ENCODE measurements at regions not wholly inside any gene's neighbourhood (a gene's known extent, or its start where the extent isn't known, plus 50 kb on each side); places are given as distances from the start of the nearest gene placed in this dataset.
"Not testable (repeated sequence)": the region's sequence is repeated elsewhere in the genome, so short reads cannot be mapped to it uniquely, and the experiment has no call there.

- Histone ChIP-seq H3K9me3 (replicated peaks) (peaks cover 33% of the 10 kb centered on the region), H3K27me3 (ENCODE audit: low read depth) (no peaks in the 10 kb centered on the region), H3K4me3 (no peak overlapping the region), H3K36me3 (no peaks in the 10 kb centered on the region), H3K27ac (replicated peaks) (no peak overlapping the region), H3K4me1 (peaks cover 8% of the 10 kb centered on the region)
- no peak for TF ChIP-seq CTCF (IDR thresholded peaks at IDR 0.05; ENCODE audit: borderline replicate concordance)
- no peak for DNase-seq
- intact Hi-C loops (cut with micrococcal nuclease) = no loop called here
Measured at GRCh38 chr2:105669384-105669891, 75.3 kb upstream of the NCK2 start.

GRCh38 chr2:105665480-105665879, 79.2 kb upstream of the NCK2 start:
- intact Hi-C loops (cut with micrococcal nuclease) = no loop called here
- no peak for TF ChIP-seq CTCF (IDR thresholded peaks at IDR 0.05; ENCODE audit: borderline replicate concordance)

GRCh38 chr2:105660489-105660888, 84.2 kb upstream of the NCK2 start:
- intact Hi-C loops (cut with micrococcal nuclease) = no loop called here
- Histone ChIP-seq H3K27ac (replicated peaks) (no peak overlapping the region), H3K36me3 (no peaks in the 10 kb centered on the region), H3K9me3 (replicated peaks) (peaks cover 18% of the 10 kb centered on the region), H3K4me3 (no peak overlapping the region), H3K27me3 (ENCODE audit: low read depth) (no peaks in the 10 kb centered on the region), H3K4me1 (no peaks in the 10 kb centered on the region)
- DNase-seq = no peak
- no peak for TF ChIP-seq CTCF (IDR thresholded peaks at IDR 0.05; ENCODE audit: borderline replicate concordance)

More at GRCh38 chr2:105665480-105665879, 79.2 kb upstream of the NCK2 start:
- Histone ChIP-seq H3K4me1 (no peaks in the 10 kb centered on the region), H3K27ac (replicated peaks) (no peak overlapping the region), H3K27me3 (ENCODE audit: low read depth) (no peaks in the 10 kb centered on the region), H3K36me3 (no peaks in the 10 kb centered on the region), H3K4me3 (no peak overlapping the region), H3K9me3 (replicated peaks) (peaks cover 41% of the 10 kb centered on the region)
- DNase-seq = no peak

- H3K27me3 ChIP-seq (ENCODE audit: low read depth); H3K27ac ChIP-seq (replicated peaks); H3K9me3 ChIP-seq (replicated peaks); H3K4me3 ChIP-seq; DNase-seq; intact Hi-C loops (cut with micrococcal nuclease); H3K36me3 ChIP-seq; H3K4me1 ChIP-seq: not testable (repeated sequence)
Measured at GRCh38 chr2:105655723-105656606, 88.7 kb upstream of the NCK2 start.

- Histone ChIP-seq H3K27me3 (ENCODE audit: low read depth) (no peaks in the 10 kb centered on the region), H3K36me3 (no peaks in the 10 kb centered on the region), H3K27ac (replicated peaks) (no peak overlapping the region), H3K4me1 (no peaks in the 10 kb centered on the region), H3K9me3 (replicated peaks) (no peaks in the 10 kb centered on the region), H3K4me3 (no peak overlapping the region)
- no peak for TF ChIP-seq CTCF (IDR thresholded peaks at IDR 0.05; ENCODE audit: borderline replicate concordance)
- no peak for DNase-seq
- intact Hi-C loops (cut with micrococcal nuclease) = no loop called here
Measured at GRCh38 chr2:105655244-105655643, 89.5 kb upstream of the NCK2 start.

- no peak for DNase-seq
- no peaks in the 10 kb centered on the region for H3K27me3 ChIP-seq (ENCODE audit: low read depth)
- H3K4me3 ChIP-seq = no peak overlapping the region
- TF ChIP-seq CTCF (IDR thresholded peaks at IDR 0.05; ENCODE audit: borderline replicate concordance) = no peak
- intact Hi-C loops (cut with micrococcal nuclease) = no loop called here
- H3K9me3 ChIP-seq (replicated peaks) = peaks cover 1% of the 10 kb centered on the region
- no peaks in the 10 kb centered on the region for H3K36me3 ChIP-seq
- no peak overlapping the region for H3K27ac ChIP-seq (replicated peaks)
- no peaks in the 10 kb centered on the region for H3K4me1 ChIP-seq
Measured at GRCh38 chr2:105654474-105655004, 90.2 kb upstream of the NCK2 start.
